K562 (cell line): ENCODE measurements at regions not wholly inside any gene's neighbourhood (a gene's known extent, or its start where the extent isn't known, plus 50 kb on each side); places are given as distances from the start of the nearest gene placed in this dataset.
A peak's percentile ranks its signal among the peaks of the same experiment; 100 is the strongest.

Source experiments
- ATAC-seq: fragments of 200-7000 bp; cut with Tn5 transposase; 3 replicates; pipeline ENCODE4 v1.9.1; 2020; ENCODE audit warnings: moderate library complexity
- BruUV-seq: library from RNA; stranded (reverse); fragments of 400-500 nt; replicated peaks from 2 replicates; lab custom pipeline; 2021; lab: Mats Ljungman, UMichigan
- CTCF ChIA-PET: fragments of 300-600 bp; formaldehyde crosslinking; extraction: SDS; loops from one replicate; lab custom pipeline; 2021; ENCODE audit warnings: low intra/inter-chr PET ratio; lab: Yijun Ruan, JAX
- POLR2A ChIA-PET: fragments of 300-600, 350-650 bp; sonication (Branson Sonifier 250); formaldehyde crosslinking; extraction: SDS; loops from one replicate; lab custom pipeline; 2021; ENCODE audit warnings: antibody characterized with exemption, inconsistent platforms; lab: Yijun Ruan, JAX
- DNase-seq, 4 experiments: peaks; one replicate each; pipeline versions ENCODE4 v3.0.0 to v3.0.0-alpha.2; 2011 to 2018; ENCODE audit warnings: low spot score in 3 of 4, mixed read lengths in 3 of 4; ENCODE audit errors: extremely low read depth in 1 of 4
- FAIRE-seq: peaks from 2 replicates; lab custom pipeline; 2011; peaks lifted over from hg19 to GRCh38; lab: Jason Lieb, UNC
- H2AFZ ChIP-seq: 2 replicates; pipeline ENCODE4 v1.6.0; 2011; ENCODE audit warnings: low read depth, low read length, control low read depth, inconsistent platforms
- H3K27ac ChIP-seq: fragments of 200-600 bp; 3 replicates; pipeline ENCODE4 v1.8.0; 2011; ENCODE audit warnings: low read depth, mild to moderate bottlenecking, control low read depth, inconsistent platforms, low read length, moderate library complexity, mixed read lengths; ENCODE audit errors: extremely low read depth
- H3K27me3 ChIP-seq, 2 experiments: fragments of 300-600 bp in 1 of 2; 2 replicates in 1 of 2; 3 replicates in 1 of 2; pipeline versions ENCODE4 v1.6.0 to v1.8.0; 2011; ENCODE audit warnings: inconsistent platforms in 2 of 2, low read length in 2 of 2, mild to moderate bottlenecking in 1 of 2, mixed read lengths in 1 of 2, moderate library complexity in 1 of 2; ENCODE audit not compliant: control insufficient read depth in 2 of 2, insufficient read depth in 2 of 2
- H3K36me3 ChIP-seq: fragments of 300-600 bp; 3 replicates; pipeline ENCODE4 v1.8.0; 2011; ENCODE audit warnings: mild to moderate bottlenecking, low read length, inconsistent platforms; ENCODE audit not compliant: control insufficient read depth, insufficient read depth
- H3K4me1 ChIP-seq, 2 experiments: fragments of 200-600 bp in 1 of 2; replicated peaks in 1 of 2; 2 replicates in 1 of 2; 3 replicates in 1 of 2; pipeline versions ENCODE4 v1.5.1 to v1.8.0; 2011; ENCODE audit warnings: inconsistent platforms in 2 of 2, low read length in 2 of 2, mild to moderate bottlenecking in 1 of 2, mixed read lengths in 1 of 2, moderate library complexity in 1 of 2; ENCODE audit not compliant: control insufficient read depth in 2 of 2, insufficient read depth in 2 of 2
- H3K4me2 ChIP-seq: 2 replicates; pipeline ENCODE4 v1.6.1; 2011; ENCODE audit warnings: low read length, control low read depth, inconsistent platforms, mixed read lengths; ENCODE audit not compliant: insufficient read depth
- H3K4me3 ChIP-seq: fragments of 200-600 bp; sonication (generic), shearing (Covaris generic); 2 replicates; pipeline ENCODE4 v1.5.1; 2016; ENCODE audit warnings: control low read depth, inconsistent platforms
- H3K79me2 ChIP-seq: fragments of 200-600 bp; 3 replicates; pipeline ENCODE4 v1.8.0; 2011; ENCODE audit warnings: low read length, inconsistent platforms; ENCODE audit not compliant: control insufficient read depth, insufficient read depth
- H3K9ac ChIP-seq, 2 experiments: 2 replicates each; pipeline versions ENCODE4 v1.6.0 to v1.6.1; 2011; ENCODE audit warnings: low read depth in 2 of 2, low read length in 2 of 2, control low read depth in 1 of 2, inconsistent platforms in 1 of 2, mild to moderate bottlenecking in 1 of 2, mixed read lengths in 1 of 2; ENCODE audit not compliant: insufficient read depth in 1 of 2
- H3K9me1 ChIP-seq: one replicate; pipeline ENCODE4 v1.6.0; 2011; ENCODE audit warnings: inconsistent platforms, mild to moderate bottlenecking, low read length, moderate library complexity; ENCODE audit not compliant: control insufficient read depth, insufficient read depth
- H3K9me3 ChIP-seq: replicated peaks from 2 replicates; pipeline ENCODE4 v1.5.1; 2011; ENCODE audit warnings: low read depth, low read length, inconsistent platforms; ENCODE audit not compliant: control insufficient read depth, insufficient read depth
- H4K20me1 ChIP-seq: replicated peaks from 2 replicates; pipeline ENCODE4 v1.6.1; 2011; ENCODE audit warnings: low read length, inconsistent platforms, mixed read lengths; ENCODE audit not compliant: control insufficient read depth, insufficient read depth
- ATF3 ChIP-seq, 2 experiments: fragments of 450-650 bp in 1 of 2; sonication (generic) in 1 of 2; formaldehyde crosslinking in 1 of 2; IDR thresholded peaks in 1 of 2; conservative IDR thresholded peaks in 1 of 2; 2 replicates each; pipeline versions ENCODE4 v1.6.1 to v1.8.1; 2016 to 2023; ENCODE audit warnings: mild to moderate bottlenecking in 2 of 2, moderate library complexity in 2 of 2, inconsistent platforms in 1 of 2, missing genetic modification reagents in 1 of 2
- CEBPB ChIP-seq: fragments of 450-650 bp; IDR thresholded peaks from 2 replicates; pipeline ENCODE4 v1.6.1; 2016; ENCODE audit warnings: missing genetic modification characterization, missing compliant biosample characterization
- HDAC6 ChIP-seq: IDR thresholded peaks from 2 replicates; pipeline ENCODE4 v1.6.1; 2012; ENCODE audit warnings: low read depth, mild to moderate bottlenecking, control low read depth, inconsistent platforms, low read length, moderate library complexity
- HSF4 ChIP-seq: fragments of 250-450 bp; sonication (Bioruptor Pico); IDR thresholded peaks from 2 replicates; pipeline ENCODE4 v2.1.2; 2022; ENCODE audit warnings: mild to moderate bottlenecking, moderate library complexity, borderline replicate concordance
- MEIS2 ChIP-seq: fragments of 450-650 bp; IDR thresholded peaks from 2 replicates; pipeline ENCODE4 v1.6.1; 2014; ENCODE audit warnings: mild to moderate bottlenecking; ENCODE audit not compliant: partially characterized antibody
- MXD1 ChIP-seq: fragments of 250-450 bp; sonication (Bioruptor Pico); IDR thresholded peaks from 2 replicates; pipeline ENCODE4 v1.8.0; 2021; ENCODE audit warnings: borderline replicate concordance, mild to moderate bottlenecking, moderate library complexity; ENCODE audit not compliant: poor library complexity, severe bottlenecking
- NFXL1 ChIP-seq: fragments of 450-650 bp; formaldehyde crosslinking; IDR thresholded peaks from 2 replicates; pipeline ENCODE4 v1.4.0; 2021; ENCODE audit warnings: mild to moderate bottlenecking
- PHF21A ChIP-seq: fragments of 450-650 bp; IDR thresholded peaks from 2 replicates; pipeline ENCODE4 v1.6.1; 2017; ENCODE audit warnings: low read depth, borderline replicate concordance
- SMARCC2 ChIP-seq: fragments of 450-650 bp; IDR thresholded peaks from 2 replicates; pipeline ENCODE4 v1.6.1; 2017; ENCODE audit warnings: antibody characterized with exemption, moderate library complexity, mild to moderate bottlenecking, low read depth
- U2AF2 ChIP-seq: fragments of 200-400 bp; formaldehyde crosslinking; optimal IDR thresholded peaks from 2 replicates; pipeline ENCODE3; 2017; ENCODE audit warnings: low read depth, mild to moderate bottlenecking, low read length
- ZNF134 ChIP-seq: fragments of 250-450 bp; sonication (Bioruptor Pico); conservative IDR thresholded peaks from 2 replicates; pipeline ENCODE4 v1.4.0; 2020
- ZNF384 ChIP-seq: IDR thresholded peaks from 2 replicates; pipeline ENCODE4 v1.6.1; 2012; ENCODE audit warnings: low read depth, low read length, improper control_type of control experiment
- ZNF75A ChIP-seq: fragments of 450-650 bp; formaldehyde crosslinking; IDR thresholded peaks from 2 replicates; pipeline ENCODE4 v1.4.0; 2020; ENCODE audit warnings: mild to moderate bottlenecking
- ZSCAN32 ChIP-seq: fragments of 450-650 bp; formaldehyde crosslinking; IDR thresholded peaks from 2 replicates; pipeline ENCODE4 v1.4.0; 2020; ENCODE audit warnings: mild to moderate bottlenecking, moderate library complexity
- WGBS: fragments of 100-300 bp; shearing (Covaris generic); methylation state at CpG from one replicate; pipeline ENCODE4 v1.1.6; 2016; ENCODE audit warnings: low coverage, mixed read lengths; ENCODE audit not compliant: insufficient coverage; ENCODE audit errors: missing lambda C conversion rate; 5-methylcytosine and 5-hydroxymethylcytosine counted together
- in situ Hi-C: fragments of 300-500 bp; cut with MboI; formaldehyde crosslinking; loops from 4 replicates; pipeline ENCODE4 v1.15.0; 2018; ENCODE audit warnings: inconsistent platforms, mixed read lengths
- intact Hi-C: fragments of 100-400 bp; cut with micrococcal nuclease; formaldehyde crosslinking; loops from 2 replicates; pipeline ENCODE4 v1.14.2; 2022

- no peaks in the 10 kb centered on the region for H4K20me1 ChIP-seq
- POLR2A ChIA-PET = no interaction called here
- TF ChIP-seq HSF4 (CRISPR knock-in tag) (no peak), ZNF384 (peak; percentile 80), CEBPB (peak; percentile 49), MXD1 (CRISPR knock-in tag) (no peak), MEIS2 (peak; percentile 19), ZNF134 (CRISPR knock-in tag) (no peak), ZNF75A (CRISPR knock-in tag) (no peak), ATF3 (IDR thresholded peaks at IDR 0.05) (peak; percentile 49), ATF3 (CRISPR knock-in tag; conservative IDR thresholded peaks at IDR 0.05) (no peak), HDAC6 (no peak), NFXL1 (CRISPR knock-in tag) (no peak), ZSCAN32 (CRISPR knock-in tag) (no peak), U2AF2 (no peak), PHF21A (no peak), SMARCC2 (no peak)
- no peak overlapping the region for H3K9ac ChIP-seq
- DNase-seq (no peak), FAIRE-seq (no peak), ATAC-seq (no peak)
- H3K79me2 ChIP-seq = no peaks in the 10 kb centered on the region
- intact Hi-C loops (no loop called here), in situ Hi-C loops (no loop called here)
- CTCF ChIA-PET = no interaction called here
- H3K4me2 ChIP-seq = no peak overlapping the region
- BruUV-seq = no TSS peak
- no peak overlapping the region for H2AFZ ChIP-seq
- peaks cover 0 to 4% of the 10 kb centered on the region in 2 experiments; a peak in 2 of 5 replicates for H3K27me3 ChIP-seq
- H3K9me1 ChIP-seq = no peaks in the 10 kb centered on the region
- no peaks in the 10 kb centered on the region for H3K9me3 ChIP-seq
- 0% methylated on average over 1 of the region's 2 CpGs for WGBS
- H3K27ac ChIP-seq = no peak overlapping the region
- H3K36me3 ChIP-seq = no peaks in the 10 kb centered on the region
- no peak overlapping the region for H3K4me3 ChIP-seq
- no peaks in the 10 kb centered on the region for H3K4me1 ChIP-seq
These were observed 229.8 kb upstream of the SASH1 start for GRCh38 chr6:148112851-148113319.
